Endothelial cell of umbilical vein (primary cell): ENCODE measurements at regions not wholly inside any gene's neighbourhood (a gene's known extent, or its start where the extent isn't known, plus 50 kb on each side); places are given as distances from the start of the nearest gene placed in this dataset.

Source experiments
- BruUV-seq: library from RNA; stranded (reverse); fragments of 400-500 nt; replicated peaks from 2 replicates; lab custom pipeline; 2021; lab: Mats Ljungman, UMichigan
- CTCF ChIA-PET: fragments of 300-600, 350-600 bp; sonication (Branson Sonifier 250); formaldehyde crosslinking; loops from one replicate; lab custom pipeline; 2021; ENCODE audit warnings: antibody characterized with exemption, inconsistent platforms; lab: Charles Lee
- POLR2A ChIA-PET: fragments of 300-600, 350-600 bp; sonication (Branson Sonifier 250); formaldehyde crosslinking; loops from one replicate; lab custom pipeline; 2021; ENCODE audit warnings: antibody characterized with exemption, inconsistent platforms; lab: Charles Lee
- DNase-seq: peaks from one replicate; pipeline ENCODE4 v3.0.0-alpha.2; 2011; ENCODE audit warnings: low read depth, low spot score
- FAIRE-seq: peaks from 2 replicates; lab custom pipeline; 2011; peaks lifted over from hg19 to GRCh38; lab: Jason Lieb, UNC
- H2AFZ ChIP-seq: 2 replicates; pipeline ENCODE4 v1.6.0; 2012; ENCODE audit warnings: low read depth, low read length, control low read depth, inconsistent platforms
- H3K27ac ChIP-seq: 2 replicates; pipeline ENCODE4 v1.5.1; 2011; ENCODE audit warnings: low read depth, mild to moderate bottlenecking, control low read depth, low read length, moderate library complexity; ENCODE audit not compliant: insufficient read depth
- H3K27me3 ChIP-seq, 2 experiments: 2 replicates each; pipeline versions ENCODE4 v1.6.0 to v1.6.1; 2011; ENCODE audit warnings: low read length in 2 of 2, mixed read lengths in 1 of 2; ENCODE audit not compliant: control insufficient read depth in 2 of 2, insufficient read depth in 2 of 2
- H3K36me3 ChIP-seq, 2 experiments: 2 replicates in 1 of 2; 3 replicates in 1 of 2; pipeline ENCODE4 v1.5.1; 2011; ENCODE audit warnings: low read length in 2 of 2, mild to moderate bottlenecking in 1 of 2, moderate library complexity in 1 of 2; ENCODE audit not compliant: control insufficient read depth in 2 of 2, insufficient read depth in 2 of 2; ENCODE audit errors: extremely low read depth in 1 of 2
- H3K4me1 ChIP-seq: 3 replicates; pipeline ENCODE4 v1.5.1; 2011; ENCODE audit warnings: mild to moderate bottlenecking, low read length; ENCODE audit not compliant: control insufficient read depth, insufficient read depth; ENCODE audit errors: extremely low read depth
- H3K4me2 ChIP-seq: 2 replicates; pipeline ENCODE4 v1.6.1; 2011; ENCODE audit warnings: low read length, control low read depth, mixed read lengths; ENCODE audit not compliant: insufficient read depth
- H3K4me3 ChIP-seq, 3 experiments: fragments of 200-600 bp in 1 of 3; sonication (generic), shearing (Covaris generic) in 1 of 3; replicated peaks in 1 of 3; 2 replicates each; pipeline ENCODE4 v1.5.1; 2011 to 2016; ENCODE audit warnings: control low read depth in 3 of 3, low read length in 3 of 3, mild to moderate bottlenecking in 2 of 3, inconsistent platforms in 1 of 3, low read depth in 1 of 3, moderate library complexity in 1 of 3; ENCODE audit not compliant: insufficient read depth in 1 of 3
- H3K79me2 ChIP-seq: 2 replicates; pipeline ENCODE4 v1.6.0; 2012; ENCODE audit warnings: low read length, inconsistent platforms; ENCODE audit not compliant: control insufficient read depth, insufficient read depth
- H3K9ac ChIP-seq: replicated peaks from 2 replicates; pipeline ENCODE3; 2011; ENCODE audit warnings: low read length, control low read depth; ENCODE audit not compliant: insufficient read depth; ENCODE audit errors: extremely low read depth
- H3K9me1 ChIP-seq: replicated peaks from 3 replicates; pipeline ENCODE4 v1.6.0; 2011; ENCODE audit warnings: mild to moderate bottlenecking, low read length; ENCODE audit not compliant: control insufficient read depth, insufficient read depth; ENCODE audit errors: extremely low read depth
- H3K9me3 ChIP-seq: replicated peaks from 2 replicates; pipeline ENCODE4 v1.5.1; 2012; ENCODE audit warnings: low read length, inconsistent platforms; ENCODE audit not compliant: control insufficient read depth, insufficient read depth
- H4K20me1 ChIP-seq: replicated peaks from 2 replicates; pipeline ENCODE3; 2011; ENCODE audit warnings: mild to moderate bottlenecking, low read length; ENCODE audit not compliant: control insufficient read depth, insufficient read depth; ENCODE audit errors: extremely low read depth
- CTCF ChIP-seq, 2 donors: IDR thresholded peaks; 1 replicate in 1 of 2; 2 replicates in 1 of 2; pipeline ENCODE4 v1.5.1; 2011; ENCODE audit warnings: low read length in 2 of 2, mild to moderate bottlenecking in 2 of 2, moderate library complexity in 2 of 2, control low read depth in 1 of 2, inconsistent platforms in 1 of 2, low read depth in 1 of 2; ENCODE audit not compliant: insufficient read depth in 1 of 2; ENCODE audit errors: extremely low read depth in 1 of 2
- EZH2 ChIP-seq: IDR thresholded peaks from 2 replicates; pipeline ENCODE4 v1.6.1; 2012; ENCODE audit warnings: borderline replicate concordance, low read depth, mild to moderate bottlenecking, moderate library complexity, low read length, inconsistent platforms; ENCODE audit not compliant: severe bottlenecking
- FOS ChIP-seq: IDR thresholded peaks from 2 replicates; pipeline ENCODE4 v1.6.1; 2011; ENCODE audit warnings: mild to moderate bottlenecking, low read length, moderate library complexity, borderline replicate concordance; ENCODE audit not compliant: insufficient read depth
- JUN ChIP-seq: IDR thresholded peaks from 2 replicates; pipeline ENCODE4 v1.6.1; 2011; ENCODE audit warnings: borderline replicate concordance, low read depth; ENCODE audit not compliant: insufficient read length, insufficient read depth
- MYC ChIP-seq: IDR thresholded peaks from one replicate; pipeline ENCODE4 v1.6.1; 2011; ENCODE audit warnings: mild to moderate bottlenecking, low read depth, low read length
- POLR2A ChIP-seq: IDR thresholded peaks from 2 replicates; pipeline ENCODE4 v1.6.1; 2012; ENCODE audit warnings: low read depth, mild to moderate bottlenecking, control low read depth, low read length
- dilution Hi-C: fragments of 300-500 bp; cut with MboI; formaldehyde crosslinking; loops from one replicate; pipeline ENCODE4 v1.15.0; 2019; ENCODE audit warnings: low sequenced_read_pairs; ENCODE audit not compliant: extremely low pct_ligation_motif_present
- intact Hi-C: fragments of 100-400 bp; cut with micrococcal nuclease; formaldehyde crosslinking; loops from one replicate; pipeline ENCODE4 v1.10.0; 2022
- TF ChIP-seq, protein P1 (sequence below): IDR thresholded peaks from 2 replicates; pipeline ENCODE4 v1.6.1; 2011; ENCODE audit not compliant: insufficient read depth, insufficient read length

- POLR2A ChIA-PET, result no interaction called here
- Histone ChIP-seq H3K27ac (no peak overlapping the region), H3K4me1 (no peaks in the 10 kb centered on the region), H3K27me3 (no peaks in the 10 kb centered on the region), H3K9ac (no peak overlapping the region), H3K36me3 (no peaks in the 10 kb centered on the region), H3K79me2 (no peaks in the 10 kb centered on the region), H4K20me1 (no peaks in the 10 kb centered on the region), H3K9me3 (no peaks in the 10 kb centered on the region), H3K9me1 (no peaks in the 10 kb centered on the region), H3K4me2 (no peak overlapping the region), H2AFZ (no peak overlapping the region), H3K4me3 (no peak overlapping the region)
- DNase-seq (no peak), FAIRE-seq (no peak)
- no peak for TF ChIP-seq MYC
- TF ChIP-seq FOS, result no peak
- TF ChIP-seq POLR2A, result no peak
- TF ChIP-seq EZH2, result no peak
- TF ChIP-seq JUN, result no peak
- TF ChIP-seq CTCF (IDR thresholded peaks at IDR 0.05; ENCODE audit: extremely low read depth in 1 of 2, insufficient read depth in 1 of 2, low read depth in 1 of 2, low read length in 2 of 2), result no peak
- intact Hi-C loops (no loop called here), dilution Hi-C loops (no loop called here)
- no TSS peak for BruUV-seq
- CTCF ChIA-PET, result no interaction called here
Observed at GRCh38 chr7:47698386-47698785, 116.5 kb upstream of the TNS3 start.

GRCh38 chr7:47697543-47697942, 115.6 kb upstream of the TNS3 start:
- BruUV-seq, result no TSS peak
- no peaks in the 10 kb centered on the region for H3K9me3 ChIP-seq
- no peak for DNase-seq
- intact Hi-C loops (no loop called here), dilution Hi-C loops (no loop called here)
- H3K27ac ChIP-seq, result no peak overlapping the region
- H3K36me3 ChIP-seq, result no peaks in the 10 kb centered on the region
- no peak overlapping the region for H2AFZ ChIP-seq
- CTCF ChIA-PET, result no interaction called here
- no peak for TF ChIP-seq EZH2
- TF ChIP-seq MYC, result no peak
- TF ChIP-seq, protein P1, sequence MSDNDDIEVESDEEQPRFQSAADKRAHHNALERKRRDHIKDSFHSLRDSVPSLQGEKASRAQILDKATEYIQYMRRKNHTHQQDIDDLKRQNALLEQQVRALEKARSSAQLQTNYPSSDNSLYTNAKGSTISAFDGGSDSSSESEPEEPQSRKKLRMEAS, result no peak
- no peak for TF ChIP-seq CTCF (IDR thresholded peaks at IDR 0.05; ENCODE audit: extremely low read depth in 1 of 2, insufficient read depth in 1 of 2, low read depth in 1 of 2, low read length in 2 of 2)
- H4K20me1 ChIP-seq, result no peaks in the 10 kb centered on the region
- H3K27me3 ChIP-seq, result no peaks in the 10 kb centered on the region
- no peak for FAIRE-seq
- no peak overlapping the region for H3K9ac ChIP-seq
- H3K79me2 ChIP-seq, result no peaks in the 10 kb centered on the region
- POLR2A ChIA-PET, result no interaction called here
- no peaks in the 10 kb centered on the region for H3K9me1 ChIP-seq
- H3K4me3 ChIP-seq, result no peak overlapping the region
- no peak overlapping the region for H3K4me2 ChIP-seq
- no peaks in the 10 kb centered on the region for H3K4me1 ChIP-seq
